GM12878 (cell line): ENCODE measurements at regions not wholly inside any gene's neighbourhood (a gene's known extent, or its start where the extent isn't known, plus 50 kb on each side); places are given as distances from the start of the nearest gene placed in this dataset.

Source experiments
- ATAC-seq: fragments of 200-7000 bp; cut with Tn5 transposase; 3 replicates; pipeline ENCODE4 v1.9.1; 2020; ENCODE audit warnings: mild to moderate bottlenecking, moderate library complexity
- BruUV-seq: library from RNA; stranded (reverse); fragments of 400-500 nt; replicated peaks from 2 replicates; lab custom pipeline; 2021; lab: Mats Ljungman, UMichigan
- CTCF ChIA-PET: fragments of 300-600 bp; sonication (Branson Sonifier 250); formaldehyde crosslinking; extraction: SDS; loops from one replicate; lab custom pipeline; 2021; ENCODE audit warnings: inconsistent platforms; lab: Yijun Ruan, JAX
- POLR2A ChIA-PET: fragments of 350-600 bp; formaldehyde crosslinking; extraction: SDS; loops from one replicate; lab custom pipeline; 2021; ENCODE audit warnings: inconsistent platforms; lab: Charles Lee
- RAD21 ChIA-PET: fragments of 300-600 bp; sonication (Branson Sonifier 250); formaldehyde crosslinking; loops from one replicate; lab custom pipeline; 2023; ENCODE audit warnings: antibody characterized with exemption; ENCODE audit not compliant: unreplicated experiment; lab: Charles Lee
- SMC1A ChIA-PET: fragments of 300-600 bp; sonication (Branson Sonifier 250); formaldehyde crosslinking; loops from one replicate; lab custom pipeline; 2023; ENCODE audit not compliant: unreplicated experiment, uncharacterized antibody; lab: Charles Lee
- DNase-seq: peaks from one replicate; pipeline ENCODE4 v3.0.0-alpha.2; 2011; ENCODE audit warnings: low read depth, low spot score
- FAIRE-seq: peaks from 3 replicates; lab custom pipeline; 2011; peaks lifted over from hg19 to GRCh38; lab: Jason Lieb, UNC
- H2AFZ ChIP-seq: 2 replicates; pipeline ENCODE4 v1.6.0; 2011; ENCODE audit warnings: low read depth, low read length, control low read depth; ENCODE audit not compliant: control insufficient read depth
- H3K27ac ChIP-seq: 2 replicates; pipeline ENCODE4 v1.5.1; 2011; ENCODE audit warnings: control low read depth; ENCODE audit not compliant: control insufficient read depth, insufficient read depth
- H3K27me3 ChIP-seq, 2 experiments: replicated peaks in 1 of 2; 2 replicates each; pipeline versions ENCODE4 v1.6.0 to v1.6.1; 2011; ENCODE audit warnings: low read length in 1 of 2; ENCODE audit not compliant: control insufficient read depth in 2 of 2, insufficient read depth in 2 of 2
- H3K36me3 ChIP-seq, 2 experiments: 2 replicates each; pipeline ENCODE4 v1.5.1; 2011; ENCODE audit warnings: low read length in 1 of 2; ENCODE audit not compliant: control insufficient read depth in 2 of 2, insufficient read depth in 2 of 2
- H3K4me1 ChIP-seq: 2 replicates; pipeline ENCODE4 v1.6.1; 2011; ENCODE audit warnings: mild to moderate bottlenecking, low read length, moderate library complexity, mixed read lengths; ENCODE audit not compliant: control insufficient read depth, insufficient read depth
- H3K4me2 ChIP-seq: 2 replicates; pipeline ENCODE4 v1.6.0; 2011; ENCODE audit warnings: control low read depth; ENCODE audit not compliant: control insufficient read depth, insufficient read depth
- H3K4me3 ChIP-seq: fragments of 200-600 bp; sonication (generic); 2 replicates; pipeline ENCODE4 v1.5.1; 2016
- H3K79me2 ChIP-seq: 2 replicates; pipeline ENCODE4 v1.6.0; 2011; ENCODE audit warnings: low read length; ENCODE audit not compliant: control insufficient read depth, insufficient read depth
- H3K9ac ChIP-seq: 2 replicates; pipeline ENCODE4 v1.8.0; 2011; ENCODE audit warnings: low read length, control low read depth, mixed read lengths; ENCODE audit not compliant: control insufficient read depth, insufficient read depth
- H3K9me3 ChIP-seq: replicated peaks from 3 replicates; pipeline ENCODE4 v1.5.1; 2011; ENCODE audit warnings: mild to moderate bottlenecking, low read length; ENCODE audit not compliant: control insufficient read depth, insufficient read depth
- H4K20me1 ChIP-seq: 2 replicates; pipeline ENCODE4 v1.6.0; 2011; ENCODE audit not compliant: control insufficient read depth, insufficient read depth
- CBX3 ChIP-seq: fragments of 200-600 bp; sonication (generic); IDR thresholded peaks from 2 replicates; pipeline ENCODE4 v1.6.1; 2016; ENCODE audit warnings: low read depth, borderline replicate concordance
- NBN ChIP-seq: fragments of 450-650 bp; IDR thresholded peaks from 2 replicates; pipeline ENCODE4 v1.6.1; 2016
- NFXL1 ChIP-seq: fragments of 450-650 bp; IDR thresholded peaks from 2 replicates; pipeline ENCODE4 v1.6.1; 2017; ENCODE audit warnings: antibody characterized with exemption, mild to moderate bottlenecking, borderline replicate concordance
- NFYA ChIP-seq: IDR thresholded peaks from 2 replicates; pipeline ENCODE4 v1.6.1; 2011; ENCODE audit warnings: low read depth, mild to moderate bottlenecking, low read length, improper control_type of control experiment, borderline replicate concordance
- POLR2AphosphoS5 ChIP-seq: IDR thresholded peaks from 2 replicates; pipeline ENCODE4 v1.6.1; 2011; ENCODE audit warnings: mild to moderate bottlenecking, low read length, inconsistent platforms
- RBBP5 ChIP-seq: fragments of 200-600 bp; sonication (generic); conservative IDR thresholded peaks from 2 replicates; pipeline ENCODE4 v1.6.1; 2016
- RUNX3 ChIP-seq: IDR thresholded peaks from 2 replicates; pipeline ENCODE4 v1.6.1; 2012; ENCODE audit warnings: low read length, inconsistent platforms
- SIX5 ChIP-seq: IDR thresholded peaks from 2 replicates; pipeline ENCODE4 v1.6.1; 2011; ENCODE audit warnings: mild to moderate bottlenecking, low read depth, low read length, moderate library complexity; ENCODE audit not compliant: severe bottlenecking
- SMC3 ChIP-seq: IDR thresholded peaks from 2 replicates; pipeline ENCODE4 v1.6.1; 2011; ENCODE audit warnings: low read length, improper control_type of control experiment, borderline replicate concordance
- SP1 ChIP-seq: IDR thresholded peaks from one replicate; pipeline ENCODE4 v1.6.1; 2011; ENCODE audit warnings: low read depth, low read length
- TBL1XR1 ChIP-seq: IDR thresholded peaks from 2 replicates; pipeline ENCODE4 v1.6.1; 2012; ENCODE audit warnings: low read depth, low read length, improper control_type of control experiment
- YY1 ChIP-seq: IDR thresholded peaks from 2 replicates; pipeline ENCODE4 v1.6.1; 2011; ENCODE audit warnings: low read depth, mild to moderate bottlenecking, low read length
- ZNF384 ChIP-seq: IDR thresholded peaks from 2 replicates; pipeline ENCODE4 v1.6.1; 2012; ENCODE audit warnings: low read depth, mild to moderate bottlenecking, low read length, improper control_type of control experiment, borderline replicate concordance
- ZNF622 ChIP-seq: fragments of 450-650 bp; IDR thresholded peaks from 2 replicates; pipeline ENCODE4 v1.6.1; 2017; ENCODE audit warnings: mild to moderate bottlenecking, inconsistent platforms
- ZSCAN29 ChIP-seq: fragments of 450-650 bp; IDR thresholded peaks from 2 replicates; pipeline ENCODE4 v1.6.1; 2017; ENCODE audit warnings: mild to moderate bottlenecking, moderate library complexity
- WGBS: methylation state at CpG from one replicate; pipeline ENCODE4 v1.1.6; 2016; ENCODE audit warnings: low lambda C conversion rate; ENCODE audit not compliant: insufficient replicate concordance, insufficient coverage; ENCODE audit errors: missing lambda C conversion rate; 5-methylcytosine and 5-hydroxymethylcytosine counted together
- in situ Hi-C: fragments of 300-500 bp; cut with MboI; formaldehyde crosslinking; loops from 9 replicates; pipeline ENCODE4 v1.14.3; 2018; ENCODE audit warnings: mixed read lengths
- intact Hi-C: fragments of 100-400 bp; cut with micrococcal nuclease; formaldehyde crosslinking; loops from one replicate; pipeline ENCODE4 v1.14.2; 2022; ENCODE audit not compliant: unreplicated experiment
- TF ChIP-seq, protein P1 (sequence below): fragments of 150-350 bp; IDR thresholded peaks from 2 replicates; pipeline ENCODE4 v1.6.1; 2016; ENCODE audit warnings: low read depth, low read length
- TF ChIP-seq, protein P2 (sequence below): IDR thresholded peaks from 2 replicates; pipeline ENCODE4 v1.6.1; 2012; ENCODE audit warnings: improper control_type of control experiment, low read depth, low read length; ENCODE audit not compliant: insufficient replicate concordance
- TF ChIP-seq, protein P3 (sequence below): fragments of 450-650 bp; IDR thresholded peaks from 2 replicates; pipeline ENCODE4 v1.6.1; 2016; ENCODE audit warnings: mild to moderate bottlenecking

DNA sequence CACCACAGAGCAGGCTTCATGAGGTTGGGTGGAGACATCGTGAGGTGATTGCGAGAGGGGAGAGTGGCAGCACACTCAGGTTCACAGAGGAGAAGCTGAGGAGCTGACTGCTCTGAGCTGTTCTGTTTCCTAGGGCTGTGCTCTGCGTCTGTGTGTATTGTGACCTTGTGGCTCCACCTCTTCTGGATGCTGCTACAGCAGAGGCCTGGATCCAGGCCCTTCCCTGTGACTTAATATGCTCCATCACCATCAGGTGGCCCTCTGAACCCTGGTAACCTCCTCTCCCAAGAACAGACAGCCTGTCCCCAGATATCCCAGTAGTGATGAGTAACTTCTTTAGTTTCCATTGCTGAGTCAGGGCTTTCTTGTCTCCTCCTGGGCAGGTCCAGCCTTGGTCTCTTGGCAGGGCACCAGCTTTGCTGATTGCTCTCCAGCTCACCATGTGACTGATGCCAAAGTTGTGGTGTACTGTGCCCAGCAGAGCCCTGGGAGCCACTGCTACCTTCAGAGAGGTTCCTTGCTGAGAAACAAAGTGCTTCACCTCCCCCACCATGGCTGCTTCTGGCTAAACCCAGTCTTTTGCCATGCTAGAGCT lies 212.8 kb upstream of the CHD1 start:
- H3K4me1 ChIP-seq = no peaks in the 10 kb centered on the region
- ChIA-PET SMC1A (no interaction called here), POLR2A (no interaction called here), CTCF (no interaction called here), RAD21 (no interaction called here)
- no TSS peak for BruUV-seq
- H3K27me3 ChIP-seq = no peaks in the 10 kb centered on the region
- WGBS = 36% methylated on average over 3 of the region's 3 CpGs
- H3K9me3 ChIP-seq = no peaks in the 10 kb centered on the region
- no peaks in the 10 kb centered on the region for H4K20me1 ChIP-seq
- no peaks in the 10 kb centered on the region for H3K36me3 ChIP-seq
- FAIRE-seq = no peak
- H3K4me2 ChIP-seq = no peak overlapping the region
- H3K27ac ChIP-seq = no peak overlapping the region
- no peak for DNase-seq
- no peaks in the 10 kb centered on the region for H3K79me2 ChIP-seq
- no peak for ATAC-seq
- intact Hi-C loops = no loop called here
- in situ Hi-C loops = no loop called here
- H3K9ac ChIP-seq = no peak overlapping the region
- H3K4me3 ChIP-seq = no peak overlapping the region
- no peak overlapping the region for H2AFZ ChIP-seq
- TF ChIP-seq CBX3 (no peak), ZNF384 (no peak), SP1 (no peak), SMC3 (no peak), ZSCAN29 (no peak), YY1 (no peak), TBL1XR1 (no peak), RUNX3 (no peak), NFYA (no peak), POLR2AphosphoS5 (no peak), ZNF622 (no peak), RBBP5 (no peak), SIX5 (no peak), NFXL1 (no peak), NBN (no peak)
- TF ChIP-seq, protein P1, sequence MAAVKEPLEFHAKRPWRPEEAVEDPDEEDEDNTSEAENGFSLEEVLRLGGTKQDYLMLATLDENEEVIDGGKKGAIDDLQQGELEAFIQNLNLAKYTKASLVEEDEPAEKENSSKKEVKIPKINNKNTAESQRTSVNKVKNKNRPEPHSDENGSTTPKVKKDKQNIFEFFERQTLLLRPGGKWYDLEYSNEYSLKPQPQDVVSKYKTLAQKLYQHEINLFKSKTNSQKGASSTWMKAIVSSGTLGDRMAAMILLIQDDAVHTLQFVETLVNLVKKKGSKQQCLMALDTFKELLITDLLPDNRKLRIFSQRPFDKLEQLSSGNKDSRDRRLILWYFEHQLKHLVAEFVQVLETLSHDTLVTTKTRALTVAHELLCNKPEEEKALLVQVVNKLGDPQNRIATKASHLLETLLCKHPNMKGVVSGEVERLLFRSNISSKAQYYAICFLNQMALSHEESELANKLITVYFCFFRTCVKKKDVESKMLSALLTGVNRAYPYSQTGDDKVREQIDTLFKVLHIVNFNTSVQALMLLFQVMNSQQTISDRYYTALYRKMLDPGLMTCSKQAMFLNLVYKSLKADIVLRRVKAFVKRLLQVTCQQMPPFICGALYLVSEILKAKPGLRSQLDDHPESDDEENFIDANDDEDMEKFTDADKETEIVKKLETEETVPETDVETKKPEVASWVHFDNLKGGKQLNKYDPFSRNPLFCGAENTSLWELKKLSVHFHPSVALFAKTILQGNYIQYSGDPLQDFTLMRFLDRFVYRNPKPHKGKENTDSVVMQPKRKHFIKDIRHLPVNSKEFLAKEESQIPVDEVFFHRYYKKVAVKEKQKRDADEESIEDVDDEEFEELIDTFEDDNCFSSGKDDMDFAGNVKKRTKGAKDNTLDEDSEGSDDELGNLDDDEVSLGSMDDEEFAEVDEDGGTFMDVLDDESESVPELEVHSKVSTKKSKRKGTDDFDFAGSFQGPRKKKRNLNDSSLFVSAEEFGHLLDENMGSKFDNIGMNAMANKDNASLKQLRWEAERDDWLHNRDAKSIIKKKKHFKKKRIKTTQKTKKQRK = no peak
- TF ChIP-seq, protein P2, sequence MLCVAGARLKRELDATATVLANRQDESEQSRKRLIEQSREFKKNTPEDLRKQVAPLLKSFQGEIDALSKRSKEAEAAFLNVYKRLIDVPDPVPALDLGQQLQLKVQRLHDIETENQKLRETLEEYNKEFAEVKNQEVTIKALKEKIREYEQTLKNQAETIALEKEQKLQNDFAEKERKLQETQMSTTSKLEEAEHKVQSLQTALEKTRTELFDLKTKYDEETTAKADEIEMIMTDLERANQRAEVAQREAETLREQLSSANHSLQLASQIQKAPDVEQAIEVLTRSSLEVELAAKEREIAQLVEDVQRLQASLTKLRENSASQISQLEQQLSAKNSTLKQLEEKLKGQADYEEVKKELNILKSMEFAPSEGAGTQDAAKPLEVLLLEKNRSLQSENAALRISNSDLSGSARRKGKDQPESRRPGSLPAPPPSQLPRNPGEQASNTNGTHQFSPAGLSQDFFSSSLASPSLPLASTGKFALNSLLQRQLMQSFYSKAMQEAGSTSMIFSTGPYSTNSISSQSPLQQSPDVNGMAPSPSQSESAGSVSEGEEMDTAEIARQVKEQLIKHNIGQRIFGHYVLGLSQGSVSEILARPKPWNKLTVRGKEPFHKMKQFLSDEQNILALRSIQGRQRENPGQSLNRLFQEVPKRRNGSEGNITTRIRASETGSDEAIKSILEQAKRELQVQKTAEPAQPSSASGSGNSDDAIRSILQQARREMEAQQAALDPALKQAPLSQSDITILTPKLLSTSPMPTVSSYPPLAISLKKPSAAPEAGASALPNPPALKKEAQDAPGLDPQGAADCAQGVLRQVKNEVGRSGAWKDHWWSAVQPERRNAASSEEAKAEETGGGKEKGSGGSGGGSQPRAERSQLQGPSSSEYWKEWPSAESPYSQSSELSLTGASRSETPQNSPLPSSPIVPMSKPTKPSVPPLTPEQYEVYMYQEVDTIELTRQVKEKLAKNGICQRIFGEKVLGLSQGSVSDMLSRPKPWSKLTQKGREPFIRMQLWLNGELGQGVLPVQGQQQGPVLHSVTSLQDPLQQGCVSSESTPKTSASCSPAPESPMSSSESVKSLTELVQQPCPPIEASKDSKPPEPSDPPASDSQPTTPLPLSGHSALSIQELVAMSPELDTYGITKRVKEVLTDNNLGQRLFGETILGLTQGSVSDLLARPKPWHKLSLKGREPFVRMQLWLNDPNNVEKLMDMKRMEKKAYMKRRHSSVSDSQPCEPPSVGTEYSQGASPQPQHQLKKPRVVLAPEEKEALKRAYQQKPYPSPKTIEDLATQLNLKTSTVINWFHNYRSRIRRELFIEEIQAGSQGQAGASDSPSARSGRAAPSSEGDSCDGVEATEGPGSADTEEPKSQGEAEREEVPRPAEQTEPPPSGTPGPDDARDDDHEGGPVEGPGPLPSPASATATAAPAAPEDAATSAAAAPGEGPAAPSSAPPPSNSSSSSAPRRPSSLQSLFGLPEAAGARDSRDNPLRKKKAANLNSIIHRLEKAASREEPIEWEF = no peak
- TF ChIP-seq, protein P3, sequence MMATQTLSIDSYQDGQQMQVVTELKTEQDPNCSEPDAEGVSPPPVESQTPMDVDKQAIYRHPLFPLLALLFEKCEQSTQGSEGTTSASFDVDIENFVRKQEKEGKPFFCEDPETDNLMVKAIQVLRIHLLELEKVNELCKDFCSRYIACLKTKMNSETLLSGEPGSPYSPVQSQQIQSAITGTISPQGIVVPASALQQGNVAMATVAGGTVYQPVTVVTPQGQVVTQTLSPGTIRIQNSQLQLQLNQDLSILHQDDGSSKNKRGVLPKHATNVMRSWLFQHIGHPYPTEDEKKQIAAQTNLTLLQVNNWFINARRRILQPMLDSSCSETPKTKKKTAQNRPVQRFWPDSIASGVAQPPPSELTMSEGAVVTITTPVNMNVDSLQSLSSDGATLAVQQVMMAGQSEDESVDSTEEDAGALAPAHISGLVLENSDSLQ = no peak
